ENCODE measurements at regions not wholly inside any gene's neighbourhood (a gene's known extent, or its start where the extent isn't known, plus 50 kb on each side); places are given as distances from the start of the nearest gene placed in this dataset.
"Not testable (repeated sequence)": the region's sequence is repeated elsewhere in the genome, so short reads cannot be mapped to it uniquely, and the experiment has no call there.

DNA sequence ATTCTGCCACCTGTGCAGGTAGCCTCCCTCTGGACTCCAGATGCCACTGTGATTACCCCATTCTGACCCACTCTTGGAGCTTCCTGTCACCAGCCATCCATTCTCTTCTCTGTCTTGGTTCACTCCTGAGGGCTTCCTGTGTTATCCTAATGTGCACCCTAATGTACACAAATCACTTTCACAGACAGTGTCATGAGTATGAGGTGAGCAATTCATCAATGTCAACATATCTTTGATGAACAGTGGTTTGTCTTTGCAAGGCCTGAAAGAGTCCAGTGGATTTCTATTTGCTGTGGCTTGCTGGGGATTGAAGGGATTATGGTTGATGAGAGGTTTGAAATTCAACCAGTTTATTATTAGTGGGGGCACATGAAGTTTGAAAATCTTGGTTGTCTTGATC is 63.8 kb upstream of the EEF1E1 start:
- no peak overlapping the region for H3K27ac ChIP-seq
- no peaks in the 10 kb centered on the region for H3K4me1 ChIP-seq
- TF ChIP-seq, protein P1, sequence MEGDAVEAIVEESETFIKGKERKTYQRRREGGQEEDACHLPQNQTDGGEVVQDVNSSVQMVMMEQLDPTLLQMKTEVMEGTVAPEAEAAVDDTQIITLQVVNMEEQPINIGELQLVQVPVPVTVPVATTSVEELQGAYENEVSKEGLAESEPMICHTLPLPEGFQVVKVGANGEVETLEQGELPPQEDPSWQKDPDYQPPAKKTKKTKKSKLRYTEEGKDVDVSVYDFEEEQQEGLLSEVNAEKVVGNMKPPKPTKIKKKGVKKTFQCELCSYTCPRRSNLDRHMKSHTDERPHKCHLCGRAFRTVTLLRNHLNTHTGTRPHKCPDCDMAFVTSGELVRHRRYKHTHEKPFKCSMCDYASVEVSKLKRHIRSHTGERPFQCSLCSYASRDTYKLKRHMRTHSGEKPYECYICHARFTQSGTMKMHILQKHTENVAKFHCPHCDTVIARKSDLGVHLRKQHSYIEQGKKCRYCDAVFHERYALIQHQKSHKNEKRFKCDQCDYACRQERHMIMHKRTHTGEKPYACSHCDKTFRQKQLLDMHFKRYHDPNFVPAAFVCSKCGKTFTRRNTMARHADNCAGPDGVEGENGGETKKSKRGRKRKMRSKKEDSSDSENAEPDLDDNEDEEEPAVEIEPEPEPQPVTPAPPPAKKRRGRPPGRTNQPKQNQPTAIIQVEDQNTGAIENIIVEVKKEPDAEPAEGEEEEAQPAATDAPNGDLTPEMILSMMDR (IDR thresholded peaks at IDR 0.05), result no peak
- TF ChIP-seq POLR2A (IDR thresholded peaks at IDR 0.05), result no peak
- H3K9me3 ChIP-seq, result no peaks in the 10 kb centered on the region
- no peak for DNase-seq
- intact Hi-C loops (cut with DNase I; ENCODE audit: low total_unique reads), result no loop called here
- H3K4me3 ChIP-seq, result no peak overlapping the region
- H3K27me3 ChIP-seq, result no peaks in the 10 kb centered on the region
- no peaks in the 10 kb centered on the region for H3K36me3 ChIP-seq

DNA sequence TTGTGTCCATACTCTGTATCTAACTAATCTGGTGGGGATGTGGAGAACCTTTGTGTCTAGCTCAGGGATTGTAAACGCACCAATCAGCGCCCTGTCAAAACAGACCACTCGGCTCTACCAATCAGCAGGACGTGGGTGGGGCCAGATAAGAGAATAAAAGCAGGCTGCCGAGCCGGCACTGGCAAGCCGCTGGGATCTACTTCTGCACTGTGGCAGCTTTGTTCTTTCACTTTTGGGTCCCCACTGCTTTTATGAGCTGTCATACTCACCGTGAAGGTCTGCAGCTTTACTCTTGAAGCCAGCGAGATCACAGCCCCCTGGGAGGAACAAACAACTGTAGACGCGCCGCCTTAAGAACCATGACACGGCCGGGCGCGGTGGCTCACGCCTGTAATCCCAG is 62.7 kb upstream of the EEF1E1 start:
- DNase-seq; H3K9me3 ChIP-seq; intact Hi-C loops (cut with DNase I; ENCODE audit: low total_unique reads); H3K27ac ChIP-seq; H3K27me3 ChIP-seq; H3K36me3 ChIP-seq; H3K4me1 ChIP-seq; H3K4me3 ChIP-seq: not testable (repeated sequence)

- H3K4me1 ChIP-seq; intact Hi-C loops (cut with DNase I; ENCODE audit: low total_unique reads); H3K27me3 ChIP-seq; DNase-seq; H3K9me3 ChIP-seq; H3K36me3 ChIP-seq; H3K27ac ChIP-seq; H3K4me3 ChIP-seq: not testable (repeated sequence)
Measured at GRCh38 chr6:8164281-8164680, 61.9 kb upstream of the EEF1E1 start.

DNA sequence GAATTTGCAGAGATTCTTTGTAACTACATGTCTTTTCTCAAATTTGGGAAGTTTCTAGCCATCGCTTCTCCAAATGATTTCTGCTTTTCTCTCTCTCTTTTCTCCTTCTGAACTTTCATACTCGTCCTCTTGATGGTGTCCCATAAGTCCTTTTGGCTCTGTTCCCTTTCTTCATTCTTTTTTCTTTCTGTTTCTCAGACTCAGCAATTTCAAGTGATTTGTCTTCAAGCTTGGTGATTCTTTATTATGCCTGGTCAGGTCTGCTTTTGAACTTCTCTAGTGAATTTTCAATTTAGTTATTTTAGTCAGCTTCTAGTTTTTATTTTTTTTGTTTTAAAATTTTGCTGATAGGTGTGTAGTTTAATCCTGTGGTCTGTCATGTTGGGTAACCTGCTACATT is 57.6 kb upstream of the EEF1E1 start:
- intact Hi-C loops (cut with DNase I; ENCODE audit: low total_unique reads), result no loop called here
- H3K27me3 ChIP-seq, result no peaks in the 10 kb centered on the region
- H3K9me3 ChIP-seq, result no peaks in the 10 kb centered on the region
- DNase-seq, result no peak
- TF ChIP-seq POLR2A (IDR thresholded peaks at IDR 0.05), result no peak
- TF ChIP-seq, protein P1 (IDR thresholded peaks at IDR 0.05), result no peak
- H3K27ac ChIP-seq, result no peak overlapping the region
- no peaks in the 10 kb centered on the region for H3K4me1 ChIP-seq
- H3K4me3 ChIP-seq, result no peak overlapping the region
- H3K36me3 ChIP-seq, result no peaks in the 10 kb centered on the region

DNA sequence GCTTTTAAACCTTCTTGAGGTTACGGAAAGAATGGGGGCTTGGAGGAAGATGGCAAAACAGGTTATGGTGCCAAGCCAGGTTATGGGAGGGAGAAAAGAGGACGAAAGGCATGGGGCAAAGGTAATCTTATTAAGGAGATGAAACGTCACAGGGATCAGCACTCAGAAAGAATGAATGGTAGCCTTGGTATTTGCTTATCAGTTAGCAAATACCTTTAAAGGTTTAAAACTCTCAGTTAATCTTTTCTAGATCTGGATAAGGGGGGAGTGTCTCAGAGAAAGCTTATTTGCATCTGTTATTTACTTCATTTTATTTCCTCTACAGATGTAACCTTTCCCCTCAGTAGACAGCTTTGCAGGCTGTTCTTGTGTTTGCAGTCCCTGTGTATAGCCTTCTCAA is 55.5 kb upstream of the EEF1E1 start:
- Histone ChIP-seq H3K4me1 (no peaks in the 10 kb centered on the region), H3K4me3 (no peak overlapping the region), H3K27me3 (no peaks in the 10 kb centered on the region), H3K9me3 (no peaks in the 10 kb centered on the region), H3K36me3 (no peaks in the 10 kb centered on the region), H3K27ac (no peak overlapping the region)
- DNase-seq, result no peak
- intact Hi-C loops (cut with DNase I; ENCODE audit: low total_unique reads), result no loop called here
- TF ChIP-seq POLR2A (IDR thresholded peaks at IDR 0.05), result no peak
- TF ChIP-seq, protein P1 (IDR thresholded peaks at IDR 0.05), result no peak

- Histone ChIP-seq H3K27ac (no peak overlapping the region), H3K36me3 (no peaks in the 10 kb centered on the region), H3K4me1 (no peaks in the 10 kb centered on the region), H3K27me3 (no peaks in the 10 kb centered on the region), H3K9me3 (no peaks in the 10 kb centered on the region), H3K4me3 (no peak overlapping the region)
- intact Hi-C loops (cut with DNase I; ENCODE audit: low total_unique reads), result no loop called here
- no peak for TF ChIP-seq POLR2A (IDR thresholded peaks at IDR 0.05)
- TF ChIP-seq, protein P1 (IDR thresholded peaks at IDR 0.05), result no peak
- DNase-seq, result no peak
Measured at GRCh38 chr6:8155259-8156012, 53.1 kb upstream of the EEF1E1 start.

Data from uterus (tissue), 3 donors.